Epithelial cell of proximal tubule (primary cell): ENCODE measurements at regions not wholly inside any gene's neighbourhood (a gene's known extent, or its start where the extent isn't known, plus 50 kb on each side); places are given as distances from the start of the nearest gene placed in this dataset.

ENCODE experiments used
- DNase-seq: peaks from one replicate; pipeline ENCODE4 v3.0.0-alpha.2; 2011; ENCODE audit warnings: low read depth
- H3K4me3 ChIP-seq: 2 replicates; pipeline ENCODE4 v1.5.1; 2011; ENCODE audit warnings: low read depth, mild to moderate bottlenecking, low read length
- CTCF ChIP-seq: conservative IDR thresholded peaks from 2 replicates; pipeline ENCODE4 v1.5.1; 2012; ENCODE audit warnings: low read depth, mild to moderate bottlenecking, low read length

DNA sequence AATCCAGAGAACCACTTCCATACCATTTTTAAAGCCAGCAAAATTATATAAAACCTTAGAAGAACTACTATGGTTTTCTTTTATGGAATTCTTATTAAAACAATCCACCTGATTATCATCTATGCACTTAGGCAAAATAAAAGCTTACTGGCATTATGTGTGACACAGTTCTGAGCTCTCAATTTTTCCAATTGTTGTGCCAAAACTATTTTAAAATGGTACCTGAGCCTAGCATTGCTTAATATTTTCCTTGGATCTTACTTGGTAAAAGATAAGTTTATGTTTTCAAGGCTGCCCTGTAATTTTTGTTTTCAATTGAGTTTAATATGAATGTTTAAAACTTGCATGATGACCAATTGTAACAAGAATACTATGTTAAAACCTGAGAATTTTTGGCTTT is 201.3 kb downstream of the MAD2L1 start:
- no peak overlapping the region for H3K4me3 ChIP-seq
- DNase-seq = no peak
- TF ChIP-seq CTCF = no peak

DNA sequence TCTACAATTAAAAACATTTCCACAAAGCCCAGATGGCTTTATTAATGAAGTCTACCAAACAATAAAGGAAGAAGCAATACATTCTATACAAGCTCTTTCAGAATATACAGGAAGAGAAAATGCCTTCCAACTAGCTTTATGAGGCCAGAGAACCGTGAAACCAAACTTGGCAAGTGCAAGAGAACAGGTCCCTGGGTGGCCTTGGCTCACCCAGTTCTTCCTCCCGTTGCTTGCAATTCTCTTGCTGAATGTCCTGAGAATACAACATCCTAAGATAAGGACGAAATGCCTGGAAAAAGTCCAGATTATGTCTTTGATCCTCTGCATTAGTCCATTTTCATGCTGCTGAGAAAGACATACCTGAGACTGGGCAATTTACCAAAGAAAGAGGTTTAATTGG is 204.9 kb downstream of the MAD2L1 start:
- no peak for TF ChIP-seq CTCF
- no peak overlapping the region for H3K4me3 ChIP-seq
- DNase-seq = no peak

- no peak for TF ChIP-seq CTCF
- no peak for DNase-seq
- H3K4me3 ChIP-seq = no peak overlapping the region
Measured at GRCh38 chr4:119858176-119858575, 208.5 kb downstream of the MAD2L1 start.

DNA sequence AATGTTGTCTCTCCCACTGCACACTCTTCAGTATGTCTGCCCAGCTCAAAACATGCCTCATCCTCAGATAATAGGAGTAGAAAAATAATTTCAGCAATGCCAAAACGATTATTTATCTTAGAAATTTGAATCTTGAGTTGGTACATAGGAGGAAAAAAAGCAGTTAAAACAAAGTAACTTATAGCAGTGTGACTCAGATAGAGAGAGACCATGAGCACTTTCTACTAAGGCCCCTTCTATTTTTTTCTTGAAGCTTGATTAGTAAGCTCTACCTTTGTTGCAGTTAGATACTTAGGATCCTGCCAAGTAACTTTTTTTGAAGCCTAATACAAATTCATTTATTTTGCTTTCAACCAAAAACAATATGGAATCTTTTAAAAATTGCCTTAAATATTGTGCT is 212.3 kb downstream of the MAD2L1 start:
- H3K4me3 ChIP-seq = no peak overlapping the region
- no peak for TF ChIP-seq CTCF
- DNase-seq = no peak

DNA sequence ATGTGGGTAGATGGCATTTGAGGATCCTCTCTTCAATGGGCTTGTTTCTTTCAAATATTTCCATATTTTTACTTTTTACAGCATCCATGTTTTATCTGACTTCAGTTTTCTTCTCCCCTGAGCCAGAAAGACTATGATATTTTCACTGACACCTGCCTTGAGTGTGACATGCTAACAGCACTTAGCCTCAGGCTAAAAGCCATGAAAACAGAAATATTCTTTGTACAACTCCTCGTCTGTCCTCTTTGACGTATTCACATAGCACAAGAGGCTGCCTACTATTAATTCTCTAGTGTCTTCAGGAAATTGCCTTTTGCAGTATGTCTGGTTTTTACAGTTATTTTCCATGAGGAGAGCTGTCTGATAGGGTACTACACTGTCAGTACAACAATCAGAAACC is 215.0 kb downstream of the MAD2L1 start:
- DNase-seq = no peak
- no peak for TF ChIP-seq CTCF

DNA sequence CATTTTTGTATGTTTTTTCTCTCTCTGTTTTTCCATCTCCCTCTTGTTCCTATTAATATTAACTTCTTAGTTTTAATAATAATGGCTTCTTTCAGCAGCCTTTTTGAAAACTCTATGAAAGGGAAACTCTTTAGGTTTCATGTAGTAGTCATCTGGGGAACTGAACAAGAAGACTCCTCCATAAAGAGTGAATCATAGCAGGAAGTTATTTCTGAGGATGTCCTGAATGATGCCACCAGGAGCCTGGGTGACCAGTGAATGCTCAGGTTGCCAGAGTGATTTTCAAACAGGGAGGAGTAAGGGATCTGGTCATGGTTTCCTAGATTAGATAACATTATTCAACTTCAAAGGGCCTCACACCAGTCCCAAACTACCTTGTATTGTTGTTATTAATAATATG is 212.8 kb upstream of the PDE5A start:
- no peak for DNase-seq
- no peak for TF ChIP-seq CTCF
- H3K4me3 ChIP-seq = no peak overlapping the region

More for the DNA sequence above, 215.0 kb downstream of the MAD2L1 start:
- no peak overlapping the region for H3K4me3 ChIP-seq

- no peak for TF ChIP-seq CTCF
- DNase-seq = no peak
- no peak overlapping the region for H3K4me3 ChIP-seq
Measured at GRCh38 chr4:119835613-119835910, 207.0 kb upstream of the PDE5A start.
